ENCODE measurements at regions not wholly inside any gene's neighbourhood (a gene's known extent, or its start where the extent isn't known, plus 50 kb on each side); places are given as distances from the start of the nearest gene placed in this dataset.

DNA sequence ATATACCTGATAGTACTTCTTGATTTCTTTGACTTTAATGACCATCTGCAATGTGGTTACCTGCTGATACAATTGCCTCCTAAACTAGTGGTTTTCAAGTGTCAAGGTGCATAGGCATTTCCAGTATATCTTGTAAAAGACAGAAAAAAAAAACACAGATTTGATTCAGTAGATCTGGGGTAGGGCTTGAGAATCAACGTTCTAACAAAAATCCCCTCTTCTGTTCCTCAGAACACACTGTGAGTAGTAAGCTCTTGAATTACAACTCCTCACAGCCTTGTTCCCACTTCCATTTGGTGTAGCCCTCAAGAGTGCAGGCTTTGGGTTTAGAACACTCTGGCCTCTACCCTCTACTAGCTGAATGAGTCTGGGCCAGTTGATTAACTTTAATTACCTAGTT is 78.0 kb upstream of the CTSC start:
- H3K27ac ChIP-seq = no peak overlapping the region
- no peak for ATAC-seq
- peaks cover 0 to 11% (median 0%) of the 10 kb centered on the region in 3 donors for H3K4me1 ChIP-seq
- TF ChIP-seq, protein P1, sequence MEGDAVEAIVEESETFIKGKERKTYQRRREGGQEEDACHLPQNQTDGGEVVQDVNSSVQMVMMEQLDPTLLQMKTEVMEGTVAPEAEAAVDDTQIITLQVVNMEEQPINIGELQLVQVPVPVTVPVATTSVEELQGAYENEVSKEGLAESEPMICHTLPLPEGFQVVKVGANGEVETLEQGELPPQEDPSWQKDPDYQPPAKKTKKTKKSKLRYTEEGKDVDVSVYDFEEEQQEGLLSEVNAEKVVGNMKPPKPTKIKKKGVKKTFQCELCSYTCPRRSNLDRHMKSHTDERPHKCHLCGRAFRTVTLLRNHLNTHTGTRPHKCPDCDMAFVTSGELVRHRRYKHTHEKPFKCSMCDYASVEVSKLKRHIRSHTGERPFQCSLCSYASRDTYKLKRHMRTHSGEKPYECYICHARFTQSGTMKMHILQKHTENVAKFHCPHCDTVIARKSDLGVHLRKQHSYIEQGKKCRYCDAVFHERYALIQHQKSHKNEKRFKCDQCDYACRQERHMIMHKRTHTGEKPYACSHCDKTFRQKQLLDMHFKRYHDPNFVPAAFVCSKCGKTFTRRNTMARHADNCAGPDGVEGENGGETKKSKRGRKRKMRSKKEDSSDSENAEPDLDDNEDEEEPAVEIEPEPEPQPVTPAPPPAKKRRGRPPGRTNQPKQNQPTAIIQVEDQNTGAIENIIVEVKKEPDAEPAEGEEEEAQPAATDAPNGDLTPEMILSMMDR (IDR thresholded peaks at IDR 0.05) = no peak
- no peak for TF ChIP-seq EP300 (IDR thresholded peaks at IDR 0.05)
- no peak for TF ChIP-seq POLR2A (IDR thresholded peaks at IDR 0.05)
- no peak for TF ChIP-seq POLR2AphosphoS5 (IDR thresholded peaks at IDR 0.05)
- no peaks in the 10 kb centered on the region for H3K36me3 ChIP-seq
- WGBS, 2 donors (ENCODE audit: low coverage in 1 of 2) = 75 to 85% methylated on average over 1 of the region's 1 CpG
- H3K9me3 ChIP-seq = no peaks in the 10 kb centered on the region
- H3K4me3 ChIP-seq = no peak overlapping the region
- H3K27me3 ChIP-seq = no peaks in the 10 kb centered on the region

DNA sequence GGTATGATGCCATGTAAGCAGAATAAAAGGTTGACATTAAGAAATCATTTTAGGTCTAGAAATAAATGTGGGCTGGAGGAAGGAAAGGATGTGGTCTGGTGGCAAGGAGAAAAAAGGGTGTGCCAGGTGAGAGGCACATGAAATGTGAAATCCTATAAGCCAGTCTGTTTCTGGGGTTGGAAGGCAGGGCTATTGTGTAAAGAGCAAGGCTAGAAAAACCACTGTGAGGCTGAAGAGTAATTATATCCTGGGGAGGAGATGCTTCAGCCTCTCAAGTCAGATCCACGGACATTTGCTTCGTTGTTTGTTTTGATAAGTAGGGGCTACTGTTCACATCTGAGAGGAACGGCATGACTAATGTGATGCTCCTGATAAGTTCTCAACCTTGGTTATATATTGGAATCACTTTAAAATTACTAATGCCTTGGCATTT is 77.5 kb upstream of the CTSC start:
- Histone ChIP-seq H3K4me3 (no peak overlapping the region), H3K9me3 (no peaks in the 10 kb centered on the region), H3K27me3 (no peaks in the 10 kb centered on the region), H3K4me1 (peaks cover 0 to 11% (median 0%) of the 10 kb centered on the region in 3 donors), H3K36me3 (no peaks in the 10 kb centered on the region), H3K27ac (no peak overlapping the region)
- ATAC-seq = no peak
- WGBS, 2 donors (ENCODE audit: low coverage in 1 of 2) = 52 to 58% methylated on average over 2 to 3 of the region's 3 CpGs
- TF ChIP-seq, protein P1 (IDR thresholded peaks at IDR 0.05) = no peak
- TF ChIP-seq POLR2A (IDR thresholded peaks at IDR 0.05) (no peak), POLR2AphosphoS5 (IDR thresholded peaks at IDR 0.05) (no peak)

DNA sequence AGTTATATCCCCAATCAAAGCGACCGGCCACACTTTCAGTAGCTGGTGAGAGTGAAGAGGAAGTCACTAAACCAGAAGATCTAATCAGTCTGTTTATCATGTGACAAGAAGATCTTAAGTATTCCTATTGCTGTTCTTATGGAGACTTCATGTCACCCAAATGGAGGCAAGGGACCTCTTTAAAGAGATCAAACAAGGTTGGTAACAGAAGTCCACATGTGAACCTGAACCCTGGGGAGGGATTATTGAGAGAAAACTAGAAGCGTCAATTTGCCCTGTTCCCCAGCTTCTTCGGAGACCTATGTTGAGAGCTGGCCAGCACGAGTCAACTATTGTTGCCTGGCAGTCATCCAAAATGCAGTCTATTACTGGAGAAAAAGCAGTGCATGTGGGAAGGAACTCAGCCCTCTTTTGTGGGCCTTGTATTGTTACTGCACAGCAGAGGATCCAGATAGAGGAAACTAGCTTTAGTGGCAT is 76.9 kb upstream of the CTSC start:
- WGBS, 2 donors (ENCODE audit: low coverage in 1 of 2) = 15 to 18% methylated on average over 5 of the region's 5 CpGs
- no peak for ATAC-seq
- H3K27me3 ChIP-seq = no peaks in the 10 kb centered on the region
- H3K36me3 ChIP-seq = no peaks in the 10 kb centered on the region
- H3K4me1 ChIP-seq = peaks cover 0 to 11% (median 0%) of the 10 kb centered on the region in 3 donors
- no peaks in the 10 kb centered on the region for H3K9me3 ChIP-seq
- TF ChIP-seq POLR2AphosphoS5 (IDR thresholded peaks at IDR 0.05) (no peak), EP300 (IDR thresholded peaks at IDR 0.05) (no peak), POLR2A (IDR thresholded peaks at IDR 0.05) (no peak)
- TF ChIP-seq, protein P1 (IDR thresholded peaks at IDR 0.05) = no peak
- H3K4me3 ChIP-seq = no peak overlapping the region
- H3K27ac ChIP-seq = no peak overlapping the region

DNA sequence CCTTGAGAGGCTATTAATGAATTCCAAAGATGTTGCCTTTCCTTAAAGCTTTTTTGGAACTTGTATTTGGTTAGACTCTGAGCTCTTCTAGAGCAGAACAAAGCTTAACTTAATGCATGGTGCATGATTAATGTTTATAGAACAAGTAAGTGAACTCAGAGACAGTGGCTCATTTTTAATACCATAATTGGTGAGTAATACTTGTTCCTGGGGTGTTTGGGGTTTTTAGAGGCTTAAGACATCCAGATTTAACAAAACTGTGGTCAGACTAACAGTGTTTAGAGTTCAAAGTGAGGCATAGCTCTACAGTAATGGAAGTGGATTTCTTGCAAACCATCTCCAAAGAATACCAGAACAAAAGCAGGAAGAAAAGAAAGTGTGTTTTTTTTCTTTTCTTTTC is 73.7 kb upstream of the CTSC start:
- no peak overlapping the region for H3K4me3 ChIP-seq
- H3K27ac ChIP-seq = no peak overlapping the region
- peaks cover 0 to 11% (median 0%) of the 10 kb centered on the region in 3 donors for H3K4me1 ChIP-seq
- ATAC-seq = no peak
- TF ChIP-seq POLR2AphosphoS5 (IDR thresholded peaks at IDR 0.05) (no peak), EP300 (IDR thresholded peaks at IDR 0.05) (no peak), POLR2A (IDR thresholded peaks at IDR 0.05) (no peak)
- TF ChIP-seq, protein P1 (IDR thresholded peaks at IDR 0.05) = no peak
- no peaks in the 10 kb centered on the region for H3K36me3 ChIP-seq
- no peaks in the 10 kb centered on the region for H3K9me3 ChIP-seq
- no peaks in the 10 kb centered on the region for H3K27me3 ChIP-seq

DNA sequence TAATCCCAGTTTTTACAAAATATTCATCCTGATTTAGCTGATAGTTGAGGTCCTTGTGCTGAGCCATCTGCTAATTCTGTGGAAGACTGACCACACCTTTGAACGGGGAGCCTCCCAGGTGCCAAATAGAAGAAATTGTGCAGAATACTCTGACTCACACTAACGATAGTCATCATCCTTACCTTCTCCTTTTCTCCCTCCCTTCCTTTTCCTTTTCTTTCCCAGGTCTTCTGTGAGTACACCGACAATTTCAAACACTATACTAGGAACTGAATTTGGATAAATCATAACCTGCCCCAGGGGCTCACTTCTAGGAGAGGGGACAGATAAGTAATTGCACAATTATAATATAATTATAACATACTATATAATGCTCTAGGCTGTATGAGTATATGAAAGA is 73.1 kb upstream of the CTSC start:
- 54 to 91% methylated on average over 1 to 3 of the region's 3 CpGs for WGBS, 2 donors (ENCODE audit: low coverage in 1 of 2)

More for the DNA sequence above, 73.1 kb upstream of the CTSC start:
- H3K36me3 ChIP-seq = no peaks in the 10 kb centered on the region
- no peaks in the 10 kb centered on the region for H3K27me3 ChIP-seq
- H3K4me1 ChIP-seq = peaks cover 0 to 11% (median 0%) of the 10 kb centered on the region in 3 donors
- H3K27ac ChIP-seq = no peak overlapping the region
- no peak for ATAC-seq
- H3K4me3 ChIP-seq = no peak overlapping the region
- H3K9me3 ChIP-seq = no peaks in the 10 kb centered on the region
- TF ChIP-seq, protein P1 (IDR thresholded peaks at IDR 0.05) = no peak
- TF ChIP-seq EP300 (IDR thresholded peaks at IDR 0.05) (no peak), POLR2A (IDR thresholded peaks at IDR 0.05) (no peak), POLR2AphosphoS5 (IDR thresholded peaks at IDR 0.05) (no peak)

Measured in gastroesophageal sphincter (tissue), 4 donors.